AG10803 (cell line): ENCODE measurements at regions not wholly inside any gene's neighbourhood (a gene's known extent, or its start where the extent isn't known, plus 50 kb on each side); places are given as distances from the start of the nearest gene placed in this dataset.

Source experiments
- DNase-seq: peaks from one replicate; pipeline ENCODE4 v3.0.0; 2010; ENCODE audit warnings: low read depth
- H3K4me3 ChIP-seq: 2 replicates; pipeline ENCODE4 v1.5.1; 2011; ENCODE audit warnings: mild to moderate bottlenecking, low read length, control low read depth
- TF ChIP-seq, protein P1 (sequence below): conservative IDR thresholded peaks from 2 replicates; pipeline ENCODE4 v1.5.1; 2011; ENCODE audit warnings: mild to moderate bottlenecking, low read length, control low read depth, inconsistent platforms

DNA sequence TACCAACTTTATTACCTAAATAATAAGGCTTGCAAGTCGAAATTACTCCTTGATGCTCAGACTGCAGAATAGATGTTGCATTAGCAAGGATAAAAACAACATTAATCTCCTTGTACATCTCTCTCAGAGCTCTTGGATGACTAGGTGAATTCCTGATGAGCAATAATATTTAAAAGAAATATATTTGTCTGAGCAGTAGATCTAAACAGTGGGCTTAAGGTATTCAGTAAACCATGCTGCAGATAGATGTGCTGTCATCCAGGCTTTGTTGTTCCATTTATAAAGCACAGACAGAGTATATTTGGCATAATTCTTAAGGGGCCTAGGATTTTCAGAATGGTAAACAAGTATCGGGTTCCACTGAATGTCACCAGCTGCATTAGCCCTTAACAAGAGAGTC lies 257.1 kb downstream of the TUSC7 start:
- H3K4me3 ChIP-seq: no peak overlapping the region
- TF ChIP-seq, protein P1, sequence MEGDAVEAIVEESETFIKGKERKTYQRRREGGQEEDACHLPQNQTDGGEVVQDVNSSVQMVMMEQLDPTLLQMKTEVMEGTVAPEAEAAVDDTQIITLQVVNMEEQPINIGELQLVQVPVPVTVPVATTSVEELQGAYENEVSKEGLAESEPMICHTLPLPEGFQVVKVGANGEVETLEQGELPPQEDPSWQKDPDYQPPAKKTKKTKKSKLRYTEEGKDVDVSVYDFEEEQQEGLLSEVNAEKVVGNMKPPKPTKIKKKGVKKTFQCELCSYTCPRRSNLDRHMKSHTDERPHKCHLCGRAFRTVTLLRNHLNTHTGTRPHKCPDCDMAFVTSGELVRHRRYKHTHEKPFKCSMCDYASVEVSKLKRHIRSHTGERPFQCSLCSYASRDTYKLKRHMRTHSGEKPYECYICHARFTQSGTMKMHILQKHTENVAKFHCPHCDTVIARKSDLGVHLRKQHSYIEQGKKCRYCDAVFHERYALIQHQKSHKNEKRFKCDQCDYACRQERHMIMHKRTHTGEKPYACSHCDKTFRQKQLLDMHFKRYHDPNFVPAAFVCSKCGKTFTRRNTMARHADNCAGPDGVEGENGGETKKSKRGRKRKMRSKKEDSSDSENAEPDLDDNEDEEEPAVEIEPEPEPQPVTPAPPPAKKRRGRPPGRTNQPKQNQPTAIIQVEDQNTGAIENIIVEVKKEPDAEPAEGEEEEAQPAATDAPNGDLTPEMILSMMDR: no peak
- no peak for DNase-seq

DNA sequence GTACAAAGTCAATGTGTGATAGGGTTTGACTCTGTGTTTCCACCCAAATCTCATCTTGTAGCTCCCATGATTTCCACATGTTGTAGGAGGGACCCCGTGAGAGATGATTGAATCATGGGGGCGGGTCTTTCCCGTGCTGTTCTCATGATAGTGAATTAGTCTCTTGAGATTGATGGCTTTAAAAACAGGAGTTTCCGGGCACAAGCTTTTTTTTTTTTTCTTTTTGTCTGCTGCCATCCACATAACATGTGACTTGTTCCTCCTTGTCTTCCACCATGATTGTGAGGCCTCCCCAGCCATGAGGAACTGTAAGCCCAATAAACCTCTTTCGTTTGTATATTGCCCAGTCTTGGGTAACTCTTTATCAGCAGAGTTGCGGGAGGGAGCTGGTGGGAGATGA lies 259.6 kb downstream of the TUSC7 start:
- no peak for DNase-seq
- TF ChIP-seq, protein P1: no peak
- H3K4me3 ChIP-seq: no peak overlapping the region

DNA sequence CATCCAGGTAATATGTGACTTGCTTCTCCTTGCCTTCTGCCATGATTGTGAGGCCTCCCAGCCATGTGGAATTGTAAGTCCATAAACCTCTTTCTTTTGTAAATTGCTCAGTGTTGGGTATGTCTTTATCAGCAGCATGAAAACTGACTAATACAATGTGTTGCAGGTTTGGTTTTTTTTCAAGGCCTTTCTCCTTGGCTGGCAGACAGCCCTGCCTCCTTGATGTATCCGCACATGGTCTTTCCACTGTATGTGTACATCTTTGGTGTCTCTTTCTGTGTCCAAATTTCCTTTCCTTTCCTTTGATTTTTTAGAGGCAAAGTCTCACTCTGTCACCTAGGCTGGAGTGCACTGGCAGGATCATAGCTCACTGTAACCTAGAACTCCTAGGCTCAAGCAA lies 260.1 kb downstream of the TUSC7 start:
- no peak overlapping the region for H3K4me3 ChIP-seq
- TF ChIP-seq, protein P1: no peak
- DNase-seq: no peak

DNA sequence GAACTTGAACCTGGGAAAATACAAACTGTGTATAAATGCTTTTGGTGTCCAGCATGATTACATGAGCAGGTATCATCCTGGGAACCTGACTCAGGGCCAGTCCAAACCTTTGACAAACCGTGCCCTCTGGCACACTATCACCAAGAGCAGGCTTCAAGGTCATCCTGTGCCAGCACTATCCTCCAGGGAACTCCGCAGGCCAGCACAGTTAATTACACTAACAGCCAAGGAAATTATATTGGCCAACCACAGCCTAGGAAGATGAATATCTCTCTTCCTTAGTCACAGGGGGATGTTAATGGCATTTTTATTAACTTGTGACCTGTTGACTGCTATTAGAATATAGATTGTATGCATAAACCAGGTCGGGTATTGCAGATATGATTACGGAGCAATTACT lies 262.0 kb downstream of the TUSC7 start:
- no peak overlapping the region for H3K4me3 ChIP-seq
- DNase-seq: no peak
- TF ChIP-seq, protein P1: no peak

DNA sequence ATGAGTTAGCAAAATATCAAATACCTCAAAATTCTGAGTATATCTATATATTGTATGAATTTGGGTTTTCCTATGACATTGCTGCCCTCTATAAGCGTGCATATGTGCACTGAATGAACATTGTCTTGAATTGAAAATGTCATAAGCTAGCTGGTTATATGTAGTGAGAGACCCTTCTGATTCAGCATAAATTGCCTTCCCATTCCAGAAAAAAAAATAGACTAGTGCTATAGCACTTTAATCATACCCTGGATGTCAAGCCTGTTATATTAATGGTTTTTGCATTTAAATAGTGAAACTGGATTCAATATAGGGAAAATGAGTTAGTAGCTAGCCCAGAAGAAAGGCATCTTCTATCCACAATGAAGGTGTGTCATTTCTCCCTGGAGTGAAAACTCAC lies 265.1 kb downstream of the TUSC7 start:
- no peak for DNase-seq
- H3K4me3 ChIP-seq: no peak overlapping the region
- TF ChIP-seq, protein P1: no peak

DNA sequence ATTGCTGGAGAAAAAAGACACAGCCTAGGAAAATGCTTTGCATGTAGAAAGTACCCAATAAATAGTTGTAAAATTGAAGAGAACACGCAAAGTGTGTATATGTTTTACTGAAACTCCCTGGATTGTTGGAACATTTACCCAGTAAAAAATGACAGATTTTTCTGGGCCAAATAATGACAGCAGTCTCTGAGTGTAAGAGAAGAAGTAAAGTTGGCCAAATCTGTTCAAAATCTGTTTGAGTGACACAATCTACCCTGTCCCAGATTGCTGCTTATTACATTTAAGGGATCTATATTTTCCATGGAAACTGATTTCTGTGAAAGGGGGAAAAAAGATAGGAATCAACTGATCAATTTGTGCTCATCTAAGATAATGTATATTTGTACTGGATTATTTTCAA lies 267.9 kb downstream of the TUSC7 start:
- TF ChIP-seq, protein P1: no peak
- no peak for DNase-seq
- no peak overlapping the region for H3K4me3 ChIP-seq

DNA sequence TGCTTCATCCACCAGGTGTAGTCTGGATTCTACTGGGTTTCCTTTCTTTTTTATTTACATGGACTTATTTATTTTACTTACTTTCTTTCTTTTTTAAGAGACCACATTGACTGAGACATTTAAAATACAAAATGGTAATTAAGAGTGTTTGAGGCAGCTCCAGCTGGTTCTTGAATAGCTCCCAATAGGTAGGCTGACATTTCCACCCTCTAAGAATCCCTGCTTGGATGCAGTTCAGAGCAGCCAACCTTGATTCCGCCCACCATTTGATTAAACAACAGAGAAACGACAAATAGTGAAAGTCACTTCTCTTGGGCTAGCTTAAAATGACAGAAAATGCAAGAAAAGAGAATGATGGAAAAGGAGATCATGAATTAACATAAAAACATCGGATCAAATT lies 270.5 kb downstream of the TUSC7 start:
- H3K4me3 ChIP-seq: no peak overlapping the region
- DNase-seq: no peak
- TF ChIP-seq, protein P1: no peak
